ENCODE measurements at regions not wholly inside any gene's neighbourhood (a gene's known extent, or its start where the extent isn't known, plus 50 kb on each side); places are given as distances from the start of the nearest gene placed in this dataset.

DNA sequence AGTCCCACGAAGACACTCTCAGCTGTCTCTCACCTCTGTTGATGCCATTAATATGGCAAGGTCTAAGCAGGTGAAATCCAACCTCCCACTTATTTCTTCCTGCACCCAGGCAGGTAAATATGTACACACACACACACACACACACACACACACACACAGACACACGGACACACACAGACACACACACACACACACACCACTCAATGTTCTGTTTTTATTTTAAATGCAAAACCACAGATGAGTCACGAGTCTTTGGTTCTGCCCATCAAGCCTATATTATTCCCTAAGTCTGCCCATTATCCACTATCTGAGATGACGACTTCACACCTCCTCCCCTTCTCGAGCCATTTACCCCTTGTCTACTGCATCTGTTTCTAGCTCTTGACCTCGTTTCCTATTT is 344.7 kb downstream of the CDH26 start:
- no peaks in the 10 kb centered on the region for H3K36me3 ChIP-seq
- WGBS, 5 donors, result 52 to 71% (median 67%) methylated on average over 6 of the region's 6 CpGs

DNA sequence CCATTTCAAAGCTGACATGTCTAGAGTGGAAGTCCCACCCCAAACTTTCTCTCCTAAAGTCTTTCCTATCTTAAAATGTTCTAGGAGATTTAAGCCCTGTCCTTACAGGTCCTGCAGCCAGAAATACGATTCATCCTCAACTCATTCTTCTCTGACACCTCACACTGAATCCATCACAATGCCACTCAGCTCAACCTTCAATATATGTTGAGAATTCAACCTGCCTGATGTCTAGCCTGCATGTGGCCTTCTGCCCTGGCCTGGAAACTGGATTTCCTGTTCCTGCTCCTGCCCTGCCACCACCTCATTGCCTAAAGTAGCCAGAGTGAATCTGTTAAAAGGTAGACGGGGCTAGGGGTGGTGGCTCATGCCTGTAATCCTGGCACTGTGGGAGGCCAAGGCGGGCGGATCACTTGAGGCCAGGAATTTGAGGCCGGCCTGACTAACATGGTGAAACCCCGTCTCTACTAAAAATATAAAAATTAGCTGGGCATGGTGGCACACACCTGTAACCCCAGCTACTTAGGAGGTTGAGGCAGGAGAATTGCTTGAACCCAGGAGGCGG is 345.9 kb downstream of the CDH26 start:
- no peaks in the 10 kb centered on the region for H3K36me3 ChIP-seq
- peaks cover 0 to 9% (median 3%) of the 10 kb centered on the region in 4 donors for H3K4me1 ChIP-seq
- WGBS, 5 donors, result 77 to 88% (median 87%) methylated on average over 7 of the region's 7 CpGs
- peaks cover 0 to 10% (median 0%) of the 10 kb centered on the region in 3 donors for H3K27me3 ChIP-seq
- intact Hi-C loops (cut with DNase I; ENCODE audit: low total_unique reads), result no loop called here
- no peak for DNase-seq
- TF ChIP-seq, protein P1, sequence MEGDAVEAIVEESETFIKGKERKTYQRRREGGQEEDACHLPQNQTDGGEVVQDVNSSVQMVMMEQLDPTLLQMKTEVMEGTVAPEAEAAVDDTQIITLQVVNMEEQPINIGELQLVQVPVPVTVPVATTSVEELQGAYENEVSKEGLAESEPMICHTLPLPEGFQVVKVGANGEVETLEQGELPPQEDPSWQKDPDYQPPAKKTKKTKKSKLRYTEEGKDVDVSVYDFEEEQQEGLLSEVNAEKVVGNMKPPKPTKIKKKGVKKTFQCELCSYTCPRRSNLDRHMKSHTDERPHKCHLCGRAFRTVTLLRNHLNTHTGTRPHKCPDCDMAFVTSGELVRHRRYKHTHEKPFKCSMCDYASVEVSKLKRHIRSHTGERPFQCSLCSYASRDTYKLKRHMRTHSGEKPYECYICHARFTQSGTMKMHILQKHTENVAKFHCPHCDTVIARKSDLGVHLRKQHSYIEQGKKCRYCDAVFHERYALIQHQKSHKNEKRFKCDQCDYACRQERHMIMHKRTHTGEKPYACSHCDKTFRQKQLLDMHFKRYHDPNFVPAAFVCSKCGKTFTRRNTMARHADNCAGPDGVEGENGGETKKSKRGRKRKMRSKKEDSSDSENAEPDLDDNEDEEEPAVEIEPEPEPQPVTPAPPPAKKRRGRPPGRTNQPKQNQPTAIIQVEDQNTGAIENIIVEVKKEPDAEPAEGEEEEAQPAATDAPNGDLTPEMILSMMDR (IDR thresholded peaks at IDR 0.05), result no peak
- no peak overlapping the region for H3K4me3 ChIP-seq
- H3K27ac ChIP-seq, result no peak overlapping the region
- no peaks in the 10 kb centered on the region for H3K9me3 ChIP-seq

More for the DNA sequence above, 344.7 kb downstream of the CDH26 start:
- no peak overlapping the region for H3K27ac ChIP-seq
- DNase-seq, result no peak
- TF ChIP-seq, protein P1 (IDR thresholded peaks at IDR 0.05), result no peak
- TF ChIP-seq EP300 (IDR thresholded peaks at IDR 0.05) (no peak), POLR2A (IDR thresholded peaks at IDR 0.05) (no peak), POLR2AphosphoS5 (IDR thresholded peaks at IDR 0.05) (no peak)
- intact Hi-C loops (cut with DNase I; ENCODE audit: low total_unique reads), result no loop called here
- no peak overlapping the region for H3K4me3 ChIP-seq
- H3K27me3 ChIP-seq, result peaks cover 0 to 8% (median 0%) of the 10 kb centered on the region in 3 donors
- H3K9me3 ChIP-seq, result no peaks in the 10 kb centered on the region
- H3K4me1 ChIP-seq, result peaks cover 0 to 9% (median 3%) of the 10 kb centered on the region in 4 donors

DNA sequence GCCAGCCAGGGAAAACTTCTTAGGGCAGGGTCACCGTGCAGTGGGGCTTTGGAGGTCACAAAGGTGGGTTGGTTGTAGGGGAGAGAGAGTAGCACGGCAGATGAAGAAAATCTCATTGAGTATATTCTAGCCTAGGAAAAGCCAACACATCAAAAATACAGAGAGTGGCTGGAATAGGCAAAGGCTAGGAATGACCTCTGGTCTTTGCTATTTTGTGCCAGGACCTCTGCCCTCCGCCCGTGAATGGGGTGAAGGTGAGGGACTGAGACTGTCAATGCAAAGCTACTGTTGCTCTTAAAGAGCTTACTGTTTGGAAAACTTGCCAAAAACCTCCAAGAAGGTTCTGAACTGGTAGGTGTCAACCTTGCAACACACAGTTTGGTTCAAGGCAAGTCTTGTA is 346.7 kb downstream of the CDH26 start:
- H3K4me1 ChIP-seq, result peaks cover 0 to 5% (median 1%) of the 10 kb centered on the region in 4 donors
- WGBS, 5 donors, result 72 to 83% (median 73%) methylated on average over 4 of the region's 4 CpGs
- DNase-seq, result no peak
- H3K27ac ChIP-seq, result no peak overlapping the region
- peaks cover 0 to 7% (median 0%) of the 10 kb centered on the region in 3 donors for H3K27me3 ChIP-seq
- intact Hi-C loops (cut with DNase I; ENCODE audit: low total_unique reads), result no loop called here
- H3K9me3 ChIP-seq, result no peaks in the 10 kb centered on the region
- no peaks in the 10 kb centered on the region for H3K36me3 ChIP-seq
- TF ChIP-seq POLR2A (IDR thresholded peaks at IDR 0.05) (no peak), EP300 (IDR thresholded peaks at IDR 0.05) (no peak), POLR2AphosphoS5 (IDR thresholded peaks at IDR 0.05) (no peak)
- TF ChIP-seq, protein P1 (IDR thresholded peaks at IDR 0.05), result no peak
- no peak overlapping the region for H3K4me3 ChIP-seq

DNA sequence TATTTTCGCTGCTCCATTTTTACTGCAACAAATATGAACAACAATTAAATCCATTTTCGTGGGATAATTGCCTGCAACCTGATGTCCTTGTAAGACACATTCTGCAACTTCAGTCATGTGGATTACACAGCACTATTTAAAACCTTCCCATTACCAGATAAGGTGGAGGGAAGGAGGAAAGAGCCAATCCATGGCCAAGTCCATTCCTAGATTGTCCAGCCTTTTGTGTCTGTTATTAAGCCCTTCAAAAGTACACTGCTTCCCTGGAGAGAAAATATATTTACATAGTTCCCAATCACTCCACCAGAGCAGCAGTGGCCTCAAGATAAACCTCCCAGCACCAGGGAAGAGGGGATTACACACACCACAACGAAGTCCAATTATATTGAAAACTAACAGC is 347.9 kb downstream of the CDH26 start:
- no peak overlapping the region for H3K27ac ChIP-seq
- TF ChIP-seq, protein P1 (IDR thresholded peaks at IDR 0.05), result no peak
- no peak for TF ChIP-seq POLR2AphosphoS5 (IDR thresholded peaks at IDR 0.05)
- no peak for TF ChIP-seq POLR2A (IDR thresholded peaks at IDR 0.05)
- no peak for TF ChIP-seq EP300 (IDR thresholded peaks at IDR 0.05)
- 41 to 52% (median 47%) methylated on average over 3 of the region's 3 CpGs for WGBS, 5 donors

More for the DNA sequence above, 347.9 kb downstream of the CDH26 start:
- Histone ChIP-seq H3K9me3 (no peaks in the 10 kb centered on the region), H3K4me1 (no peaks in the 10 kb centered on the region), H3K36me3 (no peaks in the 10 kb centered on the region), H3K27me3 (peaks cover 0 to 7% (median 0%) of the 10 kb centered on the region in 3 donors), H3K4me3 (no peak overlapping the region)
- DNase-seq, result no peak
- intact Hi-C loops (cut with DNase I; ENCODE audit: low total_unique reads), result no loop called here

All from stomach (tissue), 8 donors.